Suprapubic skin (tissue), 4 donors: ENCODE measurements at regions not wholly inside any gene's neighbourhood (a gene's known extent, or its start where the extent isn't known, plus 50 kb on each side); places are given as distances from the start of the nearest gene placed in this dataset.

ENCODE experiments used
- DNase-seq, 2 donors: peaks; one replicate each; pipeline ENCODE4 v3.0.0-alpha.2; 2019; ENCODE audit warnings: low spot score in 2 of 2
- H3K27ac ChIP-seq: fragments of 200-600 bp; sonication (generic); one replicate; pipeline ENCODE4 v1.5.1; 2019
- H3K27me3 ChIP-seq: fragments of 200-600 bp; sonication (generic); one replicate; pipeline ENCODE4 v1.5.1; 2019
- H3K36me3 ChIP-seq: fragments of 200-600 bp; sonication (generic); one replicate; pipeline ENCODE4 v1.5.1; 2019
- H3K4me1 ChIP-seq: fragments of 200-600 bp; sonication (generic); one replicate; pipeline ENCODE4 v1.5.1; 2019
- H3K4me3 ChIP-seq: fragments of 200-600 bp; sonication (generic); one replicate; pipeline ENCODE4 v1.5.1; 2019; ENCODE audit warnings: mild to moderate bottlenecking
- H3K9me3 ChIP-seq: fragments of 200-600 bp; sonication (generic); one replicate; pipeline ENCODE4 v1.5.1; 2019
- CTCF ChIP-seq, 2 donors: fragments of 200-600 bp in 1 of 2; fragments of 450-650 bp in 1 of 2; sonication (generic) in 1 of 2; IDR thresholded peaks; one replicate each; pipeline ENCODE4 v1.5.1; 2016 to 2019; ENCODE audit warnings: antibody characterized with exemption in 2 of 2, mild to moderate bottlenecking in 1 of 2, moderate library complexity in 1 of 2
- EP300 ChIP-seq: sonication (generic); formaldehyde crosslinking; IDR thresholded peaks from one replicate; pipeline ENCODE4 v1.6.1; 2017; ENCODE audit warnings: antibody characterized with exemption
- POLR2A ChIP-seq, 2 donors: fragments of 450-650 bp; IDR thresholded peaks; one replicate each; pipeline ENCODE4 v1.6.1; 2017; ENCODE audit warnings: antibody characterized with exemption in 2 of 2, mild to moderate bottlenecking in 2 of 2, moderate library complexity in 2 of 2
- POLR2AphosphoS5 ChIP-seq, 3 donors: sonication (generic); formaldehyde crosslinking; IDR thresholded peaks; one replicate each; pipeline ENCODE4 v1.6.1; 2017; ENCODE audit warnings: antibody characterized with exemption in 3 of 3
- WGBS: methylation state at CpG from one replicate; pipeline ENCODE4 v1.1.5; 2018; 5-methylcytosine and 5-hydroxymethylcytosine counted together

GRCh38 chr14:39726563-39726962, 294.3 kb upstream of the FBXO33 start:
- Histone ChIP-seq H3K27ac (no peak overlapping the region), H3K36me3 (no peaks in the 10 kb centered on the region), H3K27me3 (no peaks in the 10 kb centered on the region), H3K4me1 (no peaks in the 10 kb centered on the region), H3K4me3 (no peak overlapping the region), H3K9me3 (no peaks in the 10 kb centered on the region)
- no peak for DNase-seq
- 85% methylated on average over 2 of the region's 2 CpGs for WGBS
- TF ChIP-seq POLR2AphosphoS5 (IDR thresholded peaks at IDR 0.05) = no peak

- H3K9me3 ChIP-seq = no peaks in the 10 kb centered on the region
- H3K4me1 ChIP-seq = no peaks in the 10 kb centered on the region
- no peak for DNase-seq
- no peak overlapping the region for H3K27ac ChIP-seq
- no peak overlapping the region for H3K4me3 ChIP-seq
- TF ChIP-seq CTCF (IDR thresholded peaks at IDR 0.05) = no peak
- H3K27me3 ChIP-seq = no peaks in the 10 kb centered on the region
- no peaks in the 10 kb centered on the region for H3K36me3 ChIP-seq
- WGBS = 67% methylated on average over 2 of the region's 2 CpGs
Measured at GRCh38 chr14:39722547-39723273, 290.5 kb upstream of the FBXO33 start.

GRCh38 chr14:39716987-39717570, 284.8 kb upstream of the FBXO33 start:
- no peaks in the 10 kb centered on the region for H3K9me3 ChIP-seq
- H3K4me3 ChIP-seq = no peak overlapping the region
- H3K36me3 ChIP-seq = no peaks in the 10 kb centered on the region
- TF ChIP-seq POLR2A (IDR thresholded peaks at IDR 0.05) (no peak), CTCF (IDR thresholded peaks at IDR 0.05) (no peak)
- no peaks in the 10 kb centered on the region for H3K4me1 ChIP-seq
- H3K27me3 ChIP-seq = no peaks in the 10 kb centered on the region
- DNase-seq = no peak
- 31% methylated on average over 3 of the region's 3 CpGs for WGBS
- no peak overlapping the region for H3K27ac ChIP-seq

GRCh38 chr14:39712293-39712999, 280.2 kb upstream of the FBXO33 start:
- H3K4me3 ChIP-seq = no peak overlapping the region
- H3K27ac ChIP-seq = no peak overlapping the region
- TF ChIP-seq POLR2AphosphoS5 (IDR thresholded peaks at IDR 0.05) (no peak), EP300 (no peak), CTCF (IDR thresholded peaks at IDR 0.05) (no peak), POLR2A (IDR thresholded peaks at IDR 0.05) (no peak)
- no peaks in the 10 kb centered on the region for H3K27me3 ChIP-seq
- DNase-seq = no peak
- 13% methylated on average over 1 of the region's 1 CpG for WGBS
- peaks cover 4% of the 10 kb centered on the region for H3K9me3 ChIP-seq
- H3K36me3 ChIP-seq = no peaks in the 10 kb centered on the region
- no peaks in the 10 kb centered on the region for H3K4me1 ChIP-seq

GRCh38 chr14:39704594-39704993, 272.4 kb upstream of the FBXO33 start:
- no peak for DNase-seq
- Histone ChIP-seq H3K36me3 (no peaks in the 10 kb centered on the region), H3K4me1 (no peaks in the 10 kb centered on the region), H3K27me3 (no peaks in the 10 kb centered on the region), H3K27ac (no peak overlapping the region), H3K4me3 (no peak overlapping the region), H3K9me3 (no peaks in the 10 kb centered on the region)
- 55% methylated on average over 2 of the region's 2 CpGs for WGBS
- TF ChIP-seq CTCF (IDR thresholded peaks at IDR 0.05) (no peak), EP300 (no peak), POLR2AphosphoS5 (IDR thresholded peaks at IDR 0.05) (no peak), POLR2A (IDR thresholded peaks at IDR 0.05) (no peak)
